ENCODE measurements at regions not wholly inside any gene's neighbourhood (a gene's known extent, or its start where the extent isn't known, plus 50 kb on each side); places are given as distances from the start of the nearest gene placed in this dataset.

- Histone ChIP-seq H3K27me3 (ENCODE audit: insufficient read depth, low read length) (no peaks in the 10 kb centered on the region), H3K79me2 (ENCODE audit: insufficient read depth, low read length) (no peaks in the 10 kb centered on the region), H3K4me1 (ENCODE audit: insufficient read depth, low read length) (no peaks in the 10 kb centered on the region), H2AFZ (ENCODE audit: low read length) (no peak overlapping the region), H3K36me3 (ENCODE audit: insufficient read depth, low read length) (no peaks in the 10 kb centered on the region), H3K27ac (ENCODE audit: low read depth, low read length) (no peak overlapping the region), H3K9me3 (ENCODE audit: low read depth, low read length) (no peaks in the 10 kb centered on the region), H3K4me2 (ENCODE audit: insufficient read depth, low read length) (no peak overlapping the region), H4K20me1 (ENCODE audit: insufficient read depth, low read length) (no peaks in the 10 kb centered on the region), H3K4me3 (ENCODE audit: insufficient read depth, low read length) (no peak overlapping the region)
- no peak for TF ChIP-seq CTCF (IDR thresholded peaks at IDR 0.05; ENCODE audit: extremely low read depth, low read depth, low read length)
- DNase-seq (ENCODE audit: insufficient read length, low spot score, missing footprints): no peak
Observed at GRCh38 chr13:88883741-88884140, 1212.6 kb downstream of the SLITRK5 start.

- no peak for TF ChIP-seq CTCF (IDR thresholded peaks at IDR 0.05; ENCODE audit: extremely low read depth, low read depth, low read length)
- H2AFZ ChIP-seq (ENCODE audit: low read length): no peak overlapping the region
Observed at GRCh38 chr13:88887045-88887662, 1216.0 kb downstream of the SLITRK5 start.

GRCh38 chr13:88895261-88895941, 1224.2 kb downstream of the SLITRK5 start:
- Histone ChIP-seq H3K36me3 (ENCODE audit: insufficient read depth, low read length) (no peaks in the 10 kb centered on the region), H3K27me3 (ENCODE audit: insufficient read depth, low read length) (no peaks in the 10 kb centered on the region), H3K4me2 (ENCODE audit: insufficient read depth, low read length) (no peak overlapping the region), H3K4me3 (ENCODE audit: insufficient read depth, low read length) (no peak overlapping the region), H3K9me3 (ENCODE audit: low read depth, low read length) (peaks cover 3% of the 10 kb centered on the region), H4K20me1 (ENCODE audit: insufficient read depth, low read length) (no peaks in the 10 kb centered on the region), H3K79me2 (ENCODE audit: insufficient read depth, low read length) (no peaks in the 10 kb centered on the region), H2AFZ (ENCODE audit: low read length) (no peak overlapping the region), H3K4me1 (ENCODE audit: insufficient read depth, low read length) (no peaks in the 10 kb centered on the region), H3K27ac (ENCODE audit: low read depth, low read length) (no peak overlapping the region)
- no peak for TF ChIP-seq CTCF (IDR thresholded peaks at IDR 0.05; ENCODE audit: extremely low read depth, low read depth, low read length)
- DNase-seq (ENCODE audit: insufficient read length, low spot score, missing footprints): peak; percentile 6

More at GRCh38 chr13:88887045-88887662, 1216.0 kb downstream of the SLITRK5 start:
- H3K36me3 ChIP-seq (ENCODE audit: insufficient read depth, low read length): no peaks in the 10 kb centered on the region
- H3K4me1 ChIP-seq (ENCODE audit: insufficient read depth, low read length): no peaks in the 10 kb centered on the region
- H3K27me3 ChIP-seq (ENCODE audit: insufficient read depth, low read length): no peaks in the 10 kb centered on the region
- H3K79me2 ChIP-seq (ENCODE audit: insufficient read depth, low read length): no peaks in the 10 kb centered on the region
- H3K4me2 ChIP-seq (ENCODE audit: insufficient read depth, low read length): no peak overlapping the region
- no peak overlapping the region for H3K27ac ChIP-seq (ENCODE audit: low read depth, low read length)
- no peaks in the 10 kb centered on the region for H3K9me3 ChIP-seq (ENCODE audit: low read depth, low read length)
- no peaks in the 10 kb centered on the region for H4K20me1 ChIP-seq (ENCODE audit: insufficient read depth, low read length)
- DNase-seq (ENCODE audit: insufficient read length, low spot score, missing footprints): no peak
- H3K4me3 ChIP-seq (ENCODE audit: insufficient read depth, low read length): no peak overlapping the region

- H3K27me3 ChIP-seq (ENCODE audit: insufficient read depth, low read length): no peaks in the 10 kb centered on the region
- H3K27ac ChIP-seq (ENCODE audit: low read depth, low read length): no peak overlapping the region
- H3K9me3 ChIP-seq (ENCODE audit: low read depth, low read length): peaks cover 7% of the 10 kb centered on the region
Observed at GRCh38 chr13:88896466-88896865, 1225.3 kb downstream of the SLITRK5 start.

More at GRCh38 chr13:88896466-88896865, 1225.3 kb downstream of the SLITRK5 start:
- H3K36me3 ChIP-seq (ENCODE audit: insufficient read depth, low read length): no peaks in the 10 kb centered on the region
- H3K4me3 ChIP-seq (ENCODE audit: insufficient read depth, low read length): no peak overlapping the region
- H2AFZ ChIP-seq (ENCODE audit: low read length): no peak overlapping the region
- H3K79me2 ChIP-seq (ENCODE audit: insufficient read depth, low read length): no peaks in the 10 kb centered on the region
- no peaks in the 10 kb centered on the region for H3K4me1 ChIP-seq (ENCODE audit: insufficient read depth, low read length)
- no peak for TF ChIP-seq CTCF (IDR thresholded peaks at IDR 0.05; ENCODE audit: extremely low read depth, low read depth, low read length)
- no peaks in the 10 kb centered on the region for H4K20me1 ChIP-seq (ENCODE audit: insufficient read depth, low read length)
- no peak overlapping the region for H3K4me2 ChIP-seq (ENCODE audit: insufficient read depth, low read length)
- no peak for DNase-seq (ENCODE audit: insufficient read length, low spot score, missing footprints)

Measured in osteoblast (primary cell).